ENCODE measurements at regions not wholly inside any gene's neighbourhood (a gene's known extent, or its start where the extent isn't known, plus 50 kb on each side); places are given as distances from the start of the nearest gene placed in this dataset.

DNA sequence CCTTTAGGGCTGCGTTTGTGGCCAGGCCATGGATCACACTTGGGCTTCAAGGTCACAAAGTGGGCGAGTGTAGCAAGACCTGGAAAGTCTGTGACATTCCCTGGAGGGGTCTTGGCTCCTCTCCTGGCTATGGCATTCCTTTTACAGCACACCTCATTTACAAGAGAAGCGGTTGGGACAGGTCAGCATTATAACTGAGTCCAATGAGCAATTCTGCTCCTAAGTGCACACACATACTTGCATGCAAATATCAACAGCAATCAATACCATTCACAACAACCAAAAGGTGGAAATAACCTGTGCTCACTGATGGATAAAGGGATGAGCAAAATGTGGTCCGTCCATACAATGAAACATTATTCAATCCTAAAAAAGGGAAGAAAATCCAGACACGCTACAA lies 298.2 kb downstream of the CTTN start:
- TF ChIP-seq POLR2A (IDR thresholded peaks at IDR 0.05; ENCODE audit: low read length) (no peak), GATA1 (IDR thresholded peaks at IDR 0.05; ENCODE audit: low read depth, low read length) (no peak)

Measured in erythroblast (primary cell).